Gastrocnemius medialis (tissue), 4 donors: ENCODE measurements at regions not wholly inside any gene's neighbourhood (a gene's known extent, or its start where the extent isn't known, plus 50 kb on each side); places are given as distances from the start of the nearest gene placed in this dataset.

Experiments
- POLR2A ChIP-seq, 2 donors: fragments of 450-650 bp; IDR thresholded peaks; one replicate each; pipeline ENCODE4 v1.6.1; 2017; ENCODE audit warnings: antibody characterized with exemption in 2 of 2, mild to moderate bottlenecking in 2 of 2, moderate library complexity in 2 of 2
- TF ChIP-seq, protein P1 (sequence below), 5 experiments: fragments of 450-650 bp in 3 of 5; fragments of 200-600 bp in 2 of 5; sonication (generic) in 2 of 5; IDR thresholded peaks in 4 of 5; conservative IDR thresholded peaks in 1 of 5; 1 replicate in 4 of 5; 2 replicates in 1 of 5; pipeline ENCODE4 v1.5.1; 2016 to 2019; ENCODE audit warnings: antibody characterized with exemption in 5 of 5, mild to moderate bottlenecking in 3 of 5, moderate library complexity in 3 of 5

DNA sequence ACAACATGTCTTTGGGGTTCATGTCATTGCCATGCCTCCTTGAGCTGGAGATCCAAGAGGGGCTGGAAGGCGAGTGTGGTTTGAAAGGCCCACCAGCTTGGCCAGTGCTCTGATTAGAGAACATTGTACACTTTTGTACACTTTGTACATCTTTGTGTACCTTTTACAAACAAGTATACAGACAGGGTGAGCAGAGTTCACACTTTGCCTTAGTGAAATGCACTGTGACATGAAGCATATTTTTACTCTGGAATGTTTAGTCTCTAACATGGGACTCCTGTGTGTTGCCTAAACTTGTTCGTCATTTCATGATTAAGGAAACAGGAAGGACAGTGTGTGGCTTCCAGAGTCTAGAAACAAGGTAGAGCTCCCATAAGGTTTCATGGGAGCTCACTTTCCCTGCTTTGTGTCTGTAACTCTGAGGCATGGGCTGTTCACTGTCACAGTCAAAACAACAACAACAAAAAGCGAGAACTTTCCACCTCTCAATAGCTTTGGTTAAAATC, 225.8 kb upstream of the SOX4 start:
- no peak for TF ChIP-seq POLR2A (IDR thresholded peaks at IDR 0.05)
- TF ChIP-seq, protein P1, sequence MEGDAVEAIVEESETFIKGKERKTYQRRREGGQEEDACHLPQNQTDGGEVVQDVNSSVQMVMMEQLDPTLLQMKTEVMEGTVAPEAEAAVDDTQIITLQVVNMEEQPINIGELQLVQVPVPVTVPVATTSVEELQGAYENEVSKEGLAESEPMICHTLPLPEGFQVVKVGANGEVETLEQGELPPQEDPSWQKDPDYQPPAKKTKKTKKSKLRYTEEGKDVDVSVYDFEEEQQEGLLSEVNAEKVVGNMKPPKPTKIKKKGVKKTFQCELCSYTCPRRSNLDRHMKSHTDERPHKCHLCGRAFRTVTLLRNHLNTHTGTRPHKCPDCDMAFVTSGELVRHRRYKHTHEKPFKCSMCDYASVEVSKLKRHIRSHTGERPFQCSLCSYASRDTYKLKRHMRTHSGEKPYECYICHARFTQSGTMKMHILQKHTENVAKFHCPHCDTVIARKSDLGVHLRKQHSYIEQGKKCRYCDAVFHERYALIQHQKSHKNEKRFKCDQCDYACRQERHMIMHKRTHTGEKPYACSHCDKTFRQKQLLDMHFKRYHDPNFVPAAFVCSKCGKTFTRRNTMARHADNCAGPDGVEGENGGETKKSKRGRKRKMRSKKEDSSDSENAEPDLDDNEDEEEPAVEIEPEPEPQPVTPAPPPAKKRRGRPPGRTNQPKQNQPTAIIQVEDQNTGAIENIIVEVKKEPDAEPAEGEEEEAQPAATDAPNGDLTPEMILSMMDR (IDR thresholded peaks at IDR 0.05 in 4 of 5, conservative IDR thresholded peaks at IDR 0.05 in 1 of 5), result no peak
